Activated CD4-positive, alpha-beta memory T cell treated with anti-CD3 and anti-CD28 coated beads for 36 hours (primary cell): ENCODE measurements at regions not wholly inside any gene's neighbourhood (a gene's known extent, or its start where the extent isn't known, plus 50 kb on each side); places are given as distances from the start of the nearest gene placed in this dataset.

ENCODE experiments used
- CTCF ChIA-PET: fragments of 350-600 bp; sonication (Branson Sonifier 250); formaldehyde crosslinking; loops from one replicate; lab custom pipeline; 2021; ENCODE audit warnings: antibody characterized with exemption, inconsistent platforms; lab: Charles Lee
- POLR2A ChIA-PET: fragments of 350-600 bp; sonication (Branson Sonifier 250); formaldehyde crosslinking; loops from one replicate; lab custom pipeline; 2021; ENCODE audit warnings: antibody characterized with exemption; lab: Charles Lee
- DNase-seq: peaks from one replicate; pipeline ENCODE4 v3.0.0-alpha.2; 2020
- H3K27ac Mint-ChIP-seq: one replicate; pipeline ENCODE4 v1.8.0; 2021; ENCODE audit warnings: mixed read lengths
- H3K27me3 Mint-ChIP-seq: one replicate; pipeline ENCODE4 v1.8.0; 2021; ENCODE audit warnings: mixed read lengths
- H3K36me3 Mint-ChIP-seq: one replicate; pipeline ENCODE4 v1.8.0; 2021; ENCODE audit warnings: mixed read lengths
- H3K4me1 Mint-ChIP-seq: one replicate; pipeline ENCODE4 v1.8.0; 2021; ENCODE audit warnings: low read depth, mixed read lengths
- H3K4me3 Mint-ChIP-seq: one replicate; pipeline ENCODE4 v1.8.0; 2021; ENCODE audit warnings: mild to moderate bottlenecking, mixed read lengths
- H3K9me3 Mint-ChIP-seq: one replicate; pipeline ENCODE4 v1.8.0; 2021; ENCODE audit warnings: mixed read lengths
- intact Hi-C: fragments of 100-400 bp; cut with micrococcal nuclease; formaldehyde crosslinking; loops from one replicate; pipeline ENCODE4 v1.15.1; 2023

DNA sequence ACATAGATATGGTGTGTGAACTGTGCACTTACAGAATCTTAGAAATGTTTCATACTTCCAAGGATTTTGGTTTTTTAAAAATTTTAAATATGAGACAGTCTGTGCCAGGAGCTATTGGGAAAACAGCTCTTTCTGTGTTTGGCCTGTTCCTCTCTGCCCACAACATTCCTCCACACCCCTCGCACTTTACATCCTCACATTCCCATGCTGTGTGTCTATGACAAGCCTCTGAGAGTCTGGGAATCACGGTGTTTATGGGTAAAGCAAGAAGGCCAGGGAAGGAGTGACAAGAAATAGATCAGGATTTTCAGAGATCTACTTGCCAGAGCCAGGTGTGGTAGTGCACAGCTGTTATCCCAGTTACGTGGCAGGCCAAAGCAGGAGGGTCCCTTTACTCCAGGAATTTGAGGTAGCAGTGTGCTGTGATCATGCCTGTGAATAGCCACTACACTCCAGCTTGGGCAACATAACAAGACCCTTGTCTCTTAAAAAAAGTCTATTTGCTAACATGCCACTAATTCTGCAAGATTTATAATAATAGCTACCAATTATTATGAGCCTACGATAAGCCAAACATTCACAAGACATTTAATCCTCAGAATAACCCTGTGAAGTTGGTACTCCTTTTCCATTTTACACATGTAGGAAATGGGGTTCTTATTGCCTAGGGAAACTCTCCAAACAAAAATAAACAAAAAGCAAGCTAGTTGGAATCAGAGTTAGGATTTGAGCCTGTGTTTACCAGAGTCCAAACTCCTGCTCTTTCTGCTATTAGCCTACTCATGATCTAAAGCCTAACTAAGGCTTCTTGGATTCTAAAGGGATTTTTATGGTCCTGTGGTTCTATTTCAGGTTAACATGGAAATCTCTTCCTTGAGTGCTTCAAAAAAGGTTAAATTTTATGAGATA, 168.3 kb upstream of the SP8 start:
- no peak overlapping the region for H3K4me3 Mint-ChIP-seq
- intact Hi-C loops = no loop called here
- POLR2A ChIA-PET = no interaction called here

GRCh38 chr7:20958572-20958971, 171.9 kb upstream of the SP8 start:
- DNase-seq = no peak
- ChIA-PET CTCF (no interaction called here), POLR2A (no interaction called here)
- Mint-ChIP-seq H3K36me3 (no peaks in the 10 kb centered on the region), H3K4me1 (no peaks in the 10 kb centered on the region), H3K9me3 (no peaks in the 10 kb centered on the region), H3K4me3 (no peak overlapping the region), H3K27me3 (no peaks in the 10 kb centered on the region), H3K27ac (no peak overlapping the region)
- intact Hi-C loops = no loop called here

More for the DNA sequence above, 168.3 kb upstream of the SP8 start:
- no peak overlapping the region for H3K27ac Mint-ChIP-seq
- no peaks in the 10 kb centered on the region for H3K4me1 Mint-ChIP-seq
- no peaks in the 10 kb centered on the region for H3K9me3 Mint-ChIP-seq
- no peak for DNase-seq
- no peaks in the 10 kb centered on the region for H3K27me3 Mint-ChIP-seq
- no peaks in the 10 kb centered on the region for H3K36me3 Mint-ChIP-seq
- CTCF ChIA-PET = no interaction called here

DNA sequence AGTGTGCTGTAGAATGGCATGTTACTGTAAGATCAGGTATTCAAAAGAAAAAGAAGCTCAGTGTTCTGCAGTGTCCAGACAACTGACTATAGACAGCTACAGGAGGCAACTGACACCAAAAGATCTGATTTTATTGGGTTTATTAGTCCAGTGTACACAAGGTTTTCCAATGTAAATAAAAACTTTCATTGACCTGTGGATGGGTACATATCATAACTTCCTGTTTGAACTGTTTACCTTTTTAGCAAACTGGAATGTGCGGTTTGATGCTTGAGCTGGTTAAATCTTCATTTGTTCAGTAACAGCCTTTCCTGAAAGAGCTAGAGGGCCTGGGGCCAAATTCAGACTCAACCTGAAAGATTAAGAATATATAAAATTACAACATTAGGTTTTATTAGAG, 172.6 kb upstream of the SP8 start:
- DNase-seq = no peak
- ChIA-PET CTCF (interaction anchor here (0.6 kb wide), 1 partner anchor 51 kb away, joined by 3 read pairs; no protein-coding TSS in a partner anchor), POLR2A (no interaction called here)
- Mint-ChIP-seq H3K9me3 (no peaks in the 10 kb centered on the region), H3K4me3 (no peak overlapping the region), H3K4me1 (no peaks in the 10 kb centered on the region), H3K27ac (no peak overlapping the region), H3K27me3 (no peaks in the 10 kb centered on the region), H3K36me3 (no peaks in the 10 kb centered on the region)
- intact Hi-C loops = no loop called here

GRCh38 chr7:20963556-20964280, 177.0 kb upstream of the SP8 start:
- Mint-ChIP-seq H3K27me3 (no peaks in the 10 kb centered on the region), H3K9me3 (no peaks in the 10 kb centered on the region), H3K4me1 (no peaks in the 10 kb centered on the region), H3K27ac (no peak overlapping the region), H3K4me3 (no peak overlapping the region), H3K36me3 (no peaks in the 10 kb centered on the region)
- POLR2A ChIA-PET = no interaction called here
- intact Hi-C loops = no loop called here
- DNase-seq = no peak
- CTCF ChIA-PET = interaction anchor here (1.0 kb wide), 1 partner anchor 17 kb away, joined by 3 read pairs; no protein-coding TSS in a partner anchor

DNA sequence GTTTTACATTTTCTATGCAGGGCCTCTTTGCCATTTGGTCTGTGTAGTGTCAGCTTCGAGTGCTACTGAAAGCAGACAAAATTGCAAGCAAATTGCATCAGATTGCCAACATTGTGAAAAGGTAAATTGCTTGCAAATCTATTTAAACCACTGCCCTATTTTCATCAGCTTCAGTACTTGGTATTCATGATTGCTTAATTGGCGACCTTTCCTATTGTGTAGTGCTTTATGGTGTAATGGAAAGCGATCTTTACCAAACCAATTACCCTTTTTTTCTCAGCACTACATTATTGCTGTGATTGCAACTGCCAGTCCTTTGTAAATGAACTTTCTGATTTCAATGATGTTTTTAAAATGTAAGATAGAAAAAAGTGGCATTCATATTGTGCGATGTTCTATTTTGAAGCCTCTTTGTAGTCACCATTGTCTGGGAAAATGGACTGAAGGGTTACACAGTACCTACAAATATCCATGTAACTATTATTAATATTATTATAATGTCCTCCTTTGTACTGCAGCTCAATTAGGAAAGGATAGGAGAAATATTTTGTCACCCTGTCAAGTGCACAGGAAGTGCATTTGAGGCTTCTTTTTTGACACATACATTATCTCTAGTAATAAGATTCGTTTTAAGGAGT, 177.7 kb upstream of the SP8 start:
- no peaks in the 10 kb centered on the region for H3K36me3 Mint-ChIP-seq
- H3K27ac Mint-ChIP-seq = no peak overlapping the region
- ChIA-PET POLR2A (no interaction called here), CTCF (no interaction called here)
- no peak for DNase-seq
- no peaks in the 10 kb centered on the region for H3K9me3 Mint-ChIP-seq
- no peak overlapping the region for H3K4me3 Mint-ChIP-seq
- no peaks in the 10 kb centered on the region for H3K27me3 Mint-ChIP-seq
- intact Hi-C loops = no loop called here
- H3K4me1 Mint-ChIP-seq = no peaks in the 10 kb centered on the region

- no peak overlapping the region for H3K27ac Mint-ChIP-seq
- no peak overlapping the region for H3K4me3 Mint-ChIP-seq
- no peaks in the 10 kb centered on the region for H3K4me1 Mint-ChIP-seq
- ChIA-PET POLR2A (no interaction called here), CTCF (no interaction called here)
- H3K36me3 Mint-ChIP-seq = no peaks in the 10 kb centered on the region
- intact Hi-C loops = no loop called here
- H3K27me3 Mint-ChIP-seq = no peaks in the 10 kb centered on the region
- DNase-seq = no peak
- H3K9me3 Mint-ChIP-seq = no peaks in the 10 kb centered on the region
Measured at GRCh38 chr7:20971219-20971618, 184.5 kb upstream of the SP8 start.

DNA sequence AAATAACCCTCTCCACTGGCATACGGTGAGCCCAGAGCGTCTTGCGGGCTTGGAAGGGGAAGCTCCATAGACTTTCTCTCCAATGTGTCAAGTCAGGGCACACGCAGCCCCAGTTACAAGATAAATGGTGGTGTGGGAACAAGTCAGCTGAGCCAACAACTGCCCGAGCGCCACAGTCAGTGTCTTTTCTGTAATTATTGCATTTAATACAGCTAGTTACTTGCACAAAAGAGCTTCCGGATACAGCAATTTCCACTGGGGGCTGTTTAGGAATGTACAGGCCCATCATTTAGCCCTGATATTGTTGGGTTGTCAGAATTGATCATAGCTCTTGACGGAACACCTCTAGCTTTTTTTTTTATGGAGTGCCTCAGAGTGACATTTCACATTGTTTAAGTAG, 193.5 kb upstream of the SP8 start:
- ChIA-PET CTCF (interaction anchor here (0.8 kb wide), 1 partner anchor 17 kb away, joined by 3 read pairs; no protein-coding TSS in a partner anchor), POLR2A (interaction anchor here (0.7 kb wide), 1 partner anchor 604 kb away, joined by 4 read pairs; no protein-coding TSS in a partner anchor)
- DNase-seq = no peak
- Mint-ChIP-seq H3K27ac (no peak overlapping the region), H3K9me3 (no peaks in the 10 kb centered on the region), H3K27me3 (no peaks in the 10 kb centered on the region), H3K36me3 (no peaks in the 10 kb centered on the region), H3K4me3 (no peak overlapping the region), H3K4me1 (no peaks in the 10 kb centered on the region)
- intact Hi-C loops = no loop called here

DNA sequence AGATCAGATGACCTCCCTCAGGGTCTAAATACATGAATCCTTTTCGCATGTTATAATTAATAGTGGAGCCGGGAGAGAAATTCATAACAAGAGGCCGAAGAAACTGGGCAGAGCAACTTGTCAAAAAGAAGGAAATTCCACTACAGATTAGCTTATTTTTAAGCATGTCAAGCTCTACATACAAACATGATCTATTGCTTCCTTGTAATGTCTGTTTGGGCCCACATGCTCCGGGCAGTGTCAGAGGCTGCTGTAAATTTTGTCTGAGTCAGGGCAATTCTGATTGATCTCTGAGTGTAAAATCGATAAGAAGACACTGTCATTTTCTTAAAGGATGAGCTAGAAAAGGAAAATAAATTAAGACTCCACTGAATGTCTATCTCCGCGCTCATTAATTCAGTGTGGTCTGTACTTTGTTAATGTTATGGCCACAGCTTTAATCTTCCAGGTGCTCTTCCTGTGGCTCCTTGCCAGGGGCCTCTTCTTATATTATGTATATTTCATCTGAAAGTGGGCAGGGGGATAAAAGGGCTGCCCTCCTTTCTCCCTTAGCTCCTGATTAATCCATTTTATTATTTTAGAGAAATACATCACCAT, 194.1 kb upstream of the SP8 start:
- H3K4me1 Mint-ChIP-seq = no peaks in the 10 kb centered on the region
- no peak overlapping the region for H3K4me3 Mint-ChIP-seq
- no peak for DNase-seq
- H3K27me3 Mint-ChIP-seq = no peaks in the 10 kb centered on the region
- no peaks in the 10 kb centered on the region for H3K36me3 Mint-ChIP-seq
- H3K9me3 Mint-ChIP-seq = no peaks in the 10 kb centered on the region
- ChIA-PET POLR2A (no interaction called here), CTCF (interaction anchor here (0.8 kb wide), 1 partner anchor 17 kb away, joined by 3 read pairs; no protein-coding TSS in a partner anchor)
- H3K27ac Mint-ChIP-seq = no peak overlapping the region
- intact Hi-C loops = no loop called here

DNA sequence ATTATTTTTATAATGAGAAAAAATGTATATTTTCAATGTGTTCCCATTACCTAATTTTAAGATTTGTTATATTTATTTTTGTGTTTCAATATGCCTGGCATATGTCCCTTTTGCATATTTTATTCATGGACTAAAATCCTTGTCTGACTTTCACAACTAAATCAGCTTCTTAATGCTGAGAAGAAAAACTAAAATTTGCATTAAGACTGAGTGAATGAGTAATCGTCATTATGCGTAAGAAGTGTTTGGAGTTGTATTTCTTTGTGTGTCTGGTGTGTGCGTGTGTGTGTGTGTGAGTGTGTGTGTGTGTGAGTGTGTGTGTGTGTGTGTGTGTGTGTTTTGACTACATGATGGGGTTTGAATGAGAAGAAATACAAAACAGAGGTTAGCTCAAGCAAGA, 201.7 kb upstream of the SP8 start:
- H3K4me1 Mint-ChIP-seq = no peaks in the 10 kb centered on the region
- H3K27me3 Mint-ChIP-seq = peaks cover 1% of the 10 kb centered on the region
- ChIA-PET POLR2A (no interaction called here), CTCF (no interaction called here)
- no peaks in the 10 kb centered on the region for H3K36me3 Mint-ChIP-seq
- no peak for DNase-seq
- no peak overlapping the region for H3K4me3 Mint-ChIP-seq
- no peak overlapping the region for H3K27ac Mint-ChIP-seq
- H3K9me3 Mint-ChIP-seq = peaks cover 2% of the 10 kb centered on the region
- intact Hi-C loops = no loop called here

DNA sequence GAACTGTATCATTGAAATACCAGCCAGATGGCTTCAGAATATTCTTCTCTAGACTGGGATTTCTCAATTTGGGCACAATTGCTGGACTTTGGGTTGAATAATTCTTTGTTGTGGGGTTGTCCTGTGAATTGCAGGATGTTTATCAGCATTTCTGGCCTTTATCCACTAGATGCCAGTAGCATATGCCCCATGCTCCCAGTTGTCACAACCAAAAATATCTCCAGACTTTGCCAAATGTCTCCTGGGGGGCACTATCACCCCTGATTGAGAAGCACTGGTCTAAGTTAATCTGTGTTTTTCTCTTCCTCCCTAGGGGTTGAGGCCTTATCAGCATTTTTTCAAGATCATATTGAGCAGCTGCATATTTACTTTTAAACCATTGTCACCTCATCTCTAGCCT, 204.9 kb upstream of the SP8 start:
- Mint-ChIP-seq H3K9me3 (peaks cover 8% of the 10 kb centered on the region), H3K27me3 (peaks cover 1% of the 10 kb centered on the region), H3K4me1 (no peaks in the 10 kb centered on the region), H3K36me3 (no peaks in the 10 kb centered on the region), H3K27ac (no peak overlapping the region), H3K4me3 (no peak overlapping the region)
- ChIA-PET POLR2A (no interaction called here), CTCF (no interaction called here)
- DNase-seq = no peak
- intact Hi-C loops = no loop called here

- H3K4me3 Mint-ChIP-seq = no peak overlapping the region
- no peaks in the 10 kb centered on the region for H3K36me3 Mint-ChIP-seq
- peaks cover 8% of the 10 kb centered on the region for H3K9me3 Mint-ChIP-seq
- H3K27ac Mint-ChIP-seq = no peak overlapping the region
- no peaks in the 10 kb centered on the region for H3K27me3 Mint-ChIP-seq
- ChIA-PET CTCF (no interaction called here), POLR2A (interaction anchor here (0.6 kb wide), 1 partner anchor 261 kb away, joined by 4 read pairs; no protein-coding TSS in a partner anchor)
- H3K4me1 Mint-ChIP-seq = no peaks in the 10 kb centered on the region
- no peak for DNase-seq
- intact Hi-C loops = no loop called here
Measured at GRCh38 chr7:20993693-20994092, 207.0 kb upstream of the SP8 start.

GRCh38 chr7:20998309-20998708, 211.6 kb upstream of the SP8 start:
- H3K36me3 Mint-ChIP-seq = no peaks in the 10 kb centered on the region
- H3K4me1 Mint-ChIP-seq = no peaks in the 10 kb centered on the region
- no peak overlapping the region for H3K27ac Mint-ChIP-seq
- ChIA-PET POLR2A (no interaction called here), CTCF (no interaction called here)
- H3K27me3 Mint-ChIP-seq = no peaks in the 10 kb centered on the region
- no peak overlapping the region for H3K4me3 Mint-ChIP-seq
- no peak for DNase-seq
- intact Hi-C loops = no loop called here
- H3K9me3 Mint-ChIP-seq = peaks cover 9% of the 10 kb centered on the region
